CD4-positive, CD25-positive, alpha-beta regulatory T cell (primary cell): ENCODE measurements at regions not wholly inside any gene's neighbourhood (a gene's known extent, or its start where the extent isn't known, plus 50 kb on each side); places are given as distances from the start of the nearest gene placed in this dataset.

Experiments
- ATAC-seq, 2 donors: fragments of 150-1000 bp; cut with Tn5 transposase; one replicate each; pipeline ENCODE4 v1.10.0; 2021; ENCODE audit warnings: low read depth in 2 of 2, moderate number of reproducible peaks in 2 of 2, moderate library complexity in 1 of 2
- DNase-seq, 3 donors: peaks; one replicate each; pipeline versions ENCODE4 v3.0.0 to v3.0.0-alpha.2; 2012 to 2022; ENCODE audit warnings: mixed read lengths in 1 of 3
- H3K27ac ChIP-seq: one replicate; pipeline ENCODE4 v1.7.0; 2013; ENCODE audit warnings: mild to moderate bottlenecking, low read length; ENCODE audit not compliant: insufficient read depth, poor library complexity, severe bottlenecking
- H3K27me3 ChIP-seq: one replicate; pipeline ENCODE4 v1.7.0; 2013; ENCODE audit warnings: low read length; ENCODE audit not compliant: control insufficient read depth, insufficient read depth
- H3K36me3 ChIP-seq: one replicate; pipeline ENCODE4 v1.7.0; 2013; ENCODE audit warnings: mild to moderate bottlenecking, low read length, moderate library complexity; ENCODE audit not compliant: control insufficient read depth, insufficient read depth
- H3K4me1 ChIP-seq: 2 replicates; pipeline ENCODE4 v1.7.0; 2013; ENCODE audit warnings: mild to moderate bottlenecking, low read length; ENCODE audit not compliant: insufficient read depth, control insufficient read depth, poor library complexity, severe bottlenecking
- H3K4me3 ChIP-seq: one replicate; pipeline ENCODE4 v1.7.0; 2013; ENCODE audit warnings: low read depth, mild to moderate bottlenecking, low read length, moderate library complexity
- H3K9me3 ChIP-seq, 2 experiments: 1 replicate in 1 of 2; 2 replicates in 1 of 2; pipeline ENCODE4 v1.7.0; 2013; ENCODE audit warnings: low read length in 2 of 2, mild to moderate bottlenecking in 1 of 2, moderate library complexity in 1 of 2; ENCODE audit not compliant: control insufficient read depth in 2 of 2
- H3K27ac Mint-ChIP-seq, 3 donors: one replicate each; pipeline ENCODE4 v1.8.0; 2020 to 2022; ENCODE audit warnings: mild to moderate bottlenecking in 3 of 3, mixed read lengths in 3 of 3, moderate library complexity in 2 of 3
- H3K27me3 Mint-ChIP-seq: one replicate; pipeline ENCODE4 v1.8.0; 2022; ENCODE audit warnings: mild to moderate bottlenecking, mixed read lengths
- H3K36me3 Mint-ChIP-seq: one replicate; pipeline ENCODE4 v1.8.0; 2020; ENCODE audit warnings: mixed read lengths
- H3K4me1 Mint-ChIP-seq, 4 donors: one replicate each; pipeline ENCODE4 v1.8.0; 2020 to 2022; ENCODE audit warnings: mixed read lengths in 4 of 4, mild to moderate bottlenecking in 1 of 4
- H3K4me3 Mint-ChIP-seq, 4 donors: one replicate each; pipeline ENCODE4 v1.8.0; 2020 to 2022; ENCODE audit warnings: mild to moderate bottlenecking in 4 of 4, mixed read lengths in 4 of 4, moderate library complexity in 3 of 4
- H3K9me3 Mint-ChIP-seq, 7 donors: one replicate each; pipeline ENCODE4 v1.8.0; 2020 to 2022; ENCODE audit warnings: mixed read lengths in 7 of 7, mild to moderate bottlenecking in 3 of 7, moderate library complexity in 2 of 7

DNA sequence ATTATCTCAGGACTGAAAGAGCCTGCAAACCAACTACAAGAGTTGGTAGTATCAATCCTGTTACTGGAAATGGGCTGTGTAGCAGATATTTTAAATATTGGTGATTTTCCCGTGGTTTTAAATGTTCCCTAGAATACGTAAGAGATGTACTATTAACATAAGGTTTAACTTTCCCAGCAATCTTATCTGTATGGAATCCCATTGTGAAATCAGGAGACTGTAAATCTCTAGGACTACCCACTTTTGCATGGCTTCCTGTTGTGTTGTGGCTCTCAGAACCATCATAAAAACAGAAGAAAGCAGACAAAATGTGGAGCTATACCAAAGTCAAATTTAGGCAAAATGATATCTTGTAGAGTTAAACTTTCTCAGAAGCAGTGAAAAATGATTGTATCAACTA, 641.5 kb upstream of the SETBP1 start:
- Histone ChIP-seq H3K36me3 (no peaks in the 10 kb centered on the region), H3K4me1 (no peaks in the 10 kb centered on the region), H3K9me3 (peaks cover 0 to 4% of the 10 kb centered on the region in 2 experiments), H3K27ac (no peak overlapping the region), H3K27me3 (no peaks in the 10 kb centered on the region), H3K4me3 (no peak overlapping the region)
- Mint-ChIP-seq H3K27ac (no peak overlapping the region), H3K27me3 (no peaks in the 10 kb centered on the region), H3K4me1 (no peaks in the 10 kb centered on the region), H3K36me3 (no peaks in the 10 kb centered on the region), H3K4me3 (no peak overlapping the region), H3K9me3 (peaks cover 0 to 6% (median 2%) of the 10 kb centered on the region in 7 donors)
- no peak for ATAC-seq
- no peak for DNase-seq

DNA sequence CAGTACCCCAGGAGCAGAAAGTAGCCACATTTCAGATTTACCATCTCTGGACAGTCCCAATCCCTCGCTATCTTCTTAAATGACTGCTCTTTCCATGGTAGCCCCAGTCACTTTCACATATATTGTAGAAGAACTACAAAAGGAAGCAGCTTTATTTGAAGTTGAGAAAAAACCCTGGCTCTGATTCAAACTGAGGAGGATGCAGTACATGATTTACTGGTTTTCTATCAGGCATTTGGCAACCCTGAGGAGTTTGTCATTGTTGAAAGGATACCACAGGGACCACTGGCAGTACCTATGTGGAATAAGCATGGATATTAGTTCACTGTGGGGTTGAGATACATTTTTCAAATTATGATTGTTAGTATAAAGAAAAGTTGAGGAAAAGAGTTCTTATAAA, 640.9 kb upstream of the SETBP1 start:
- Histone ChIP-seq H3K36me3 (no peaks in the 10 kb centered on the region), H3K27me3 (no peaks in the 10 kb centered on the region), H3K4me3 (no peak overlapping the region), H3K4me1 (no peaks in the 10 kb centered on the region), H3K27ac (no peak overlapping the region), H3K9me3 (peaks cover 0 to 4% of the 10 kb centered on the region in 2 experiments)
- no peak for DNase-seq
- Mint-ChIP-seq H3K36me3 (no peaks in the 10 kb centered on the region), H3K27me3 (no peaks in the 10 kb centered on the region), H3K4me3 (no peak overlapping the region), H3K9me3 (peaks cover 0 to 6% (median 2%) of the 10 kb centered on the region in 7 donors), H3K4me1 (no peaks in the 10 kb centered on the region), H3K27ac (no peak overlapping the region)
- no peak for ATAC-seq

DNA sequence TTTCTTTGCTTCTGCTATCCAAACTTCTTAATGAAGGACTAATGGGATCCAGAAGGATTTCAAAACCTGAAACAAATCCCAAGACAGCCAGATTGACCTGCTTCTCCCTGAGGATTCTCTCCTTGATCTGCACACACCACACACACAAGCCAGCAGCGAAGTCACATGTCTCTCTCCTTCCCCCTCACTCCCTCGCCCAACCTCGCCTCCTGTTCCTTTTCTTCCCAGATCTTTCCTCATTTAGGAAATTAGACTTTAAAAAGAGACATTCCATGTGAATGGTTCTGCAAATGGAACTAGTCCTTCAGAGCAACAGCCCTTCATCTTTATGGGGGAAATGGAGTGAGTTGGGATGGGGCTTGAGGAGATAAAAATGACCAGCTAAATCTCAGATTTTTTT, 639.1 kb upstream of the SETBP1 start:
- DNase-seq, result no peak
- no peaks in the 10 kb centered on the region for H3K36me3 ChIP-seq
- Mint-ChIP-seq H3K4me3 (no peak overlapping the region), H3K9me3 (peaks cover 0 to 4% (median 1%) of the 10 kb centered on the region in 7 donors), H3K27ac (no peak overlapping the region), H3K27me3 (no peaks in the 10 kb centered on the region), H3K36me3 (no peaks in the 10 kb centered on the region), H3K4me1 (no peaks in the 10 kb centered on the region)
- H3K9me3 ChIP-seq, result peaks cover 0 to 4% of the 10 kb centered on the region in 2 experiments
- no peak overlapping the region for H3K4me3 ChIP-seq
- no peaks in the 10 kb centered on the region for H3K27me3 ChIP-seq
- H3K27ac ChIP-seq, result no peak overlapping the region
- ATAC-seq, result no peak
- no peaks in the 10 kb centered on the region for H3K4me1 ChIP-seq

DNA sequence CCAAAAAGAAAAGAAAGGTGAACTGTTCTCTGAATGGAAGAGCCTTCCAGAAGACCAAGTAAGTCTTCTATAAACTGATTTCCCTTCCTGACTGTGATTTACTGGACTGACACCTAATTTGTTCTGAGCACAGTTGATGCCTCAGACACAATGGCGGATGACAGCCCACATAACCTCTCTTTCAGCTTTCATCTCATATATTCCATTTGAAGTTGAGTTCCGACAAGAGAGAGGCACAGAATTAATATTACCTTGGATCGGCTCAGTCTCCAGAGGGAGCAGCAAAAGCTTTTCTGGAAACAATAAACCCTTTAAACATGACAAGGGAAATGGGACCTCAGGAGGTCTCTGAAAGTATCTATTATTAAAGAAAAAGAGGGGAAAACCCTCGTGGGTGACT, 638.7 kb upstream of the SETBP1 start:
- no peak overlapping the region for H3K27ac ChIP-seq
- no peaks in the 10 kb centered on the region for H3K4me1 Mint-ChIP-seq
- H3K4me1 ChIP-seq, result no peaks in the 10 kb centered on the region
- DNase-seq (no peak), ATAC-seq (no peak)
- H3K4me3 ChIP-seq, result no peak overlapping the region
- no peaks in the 10 kb centered on the region for H3K36me3 Mint-ChIP-seq
- no peak overlapping the region for H3K4me3 Mint-ChIP-seq
- no peaks in the 10 kb centered on the region for H3K36me3 ChIP-seq
- no peaks in the 10 kb centered on the region for H3K27me3 ChIP-seq
- H3K9me3 ChIP-seq, result peaks cover 0 to 4% of the 10 kb centered on the region in 2 experiments
- H3K27me3 Mint-ChIP-seq, result no peaks in the 10 kb centered on the region
- H3K9me3 Mint-ChIP-seq, result peaks cover 0 to 4% (median 1%) of the 10 kb centered on the region in 7 donors
- no peak overlapping the region for H3K27ac Mint-ChIP-seq

DNA sequence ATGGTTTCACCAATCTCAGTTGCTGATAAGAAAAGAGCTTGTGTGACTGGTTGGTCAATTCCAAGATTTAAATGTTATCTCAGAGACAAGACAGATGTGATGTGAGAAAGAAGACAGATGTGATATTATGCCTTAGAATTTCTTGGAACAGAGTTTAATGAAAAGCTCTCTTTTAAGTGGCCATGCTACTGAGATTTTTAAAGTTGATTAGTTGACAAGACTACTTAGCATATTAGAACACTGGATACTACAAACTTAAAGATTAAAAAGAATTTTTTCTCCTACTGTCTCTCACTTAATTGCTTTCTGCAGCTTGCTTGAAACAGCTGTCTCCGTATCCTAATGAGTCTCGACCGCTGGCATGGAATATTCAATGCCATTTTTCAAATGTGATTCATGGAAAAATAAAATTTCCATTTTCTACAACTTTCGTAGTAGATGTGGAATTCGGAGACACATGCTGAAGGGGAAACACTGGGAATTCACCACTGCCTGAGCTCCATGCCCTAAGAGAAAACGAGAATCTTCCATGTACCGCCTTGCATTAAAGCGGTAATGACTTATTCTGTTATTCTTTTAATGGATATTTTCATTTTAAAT, 634.2 kb upstream of the SETBP1 start:
- peaks cover 0 to 4% of the 10 kb centered on the region in 2 experiments for H3K9me3 ChIP-seq
- no peak overlapping the region for H3K4me3 Mint-ChIP-seq
- H3K27ac ChIP-seq, result no peak overlapping the region
- H3K27me3 Mint-ChIP-seq, result no peaks in the 10 kb centered on the region
- ATAC-seq (no peak), DNase-seq (no peak)
- H3K27me3 ChIP-seq, result no peaks in the 10 kb centered on the region
- no peaks in the 10 kb centered on the region for H3K36me3 Mint-ChIP-seq
- no peaks in the 10 kb centered on the region for H3K4me1 Mint-ChIP-seq
- no peaks in the 10 kb centered on the region for H3K4me1 ChIP-seq
- no peak overlapping the region for H3K4me3 ChIP-seq
- no peaks in the 10 kb centered on the region for H3K36me3 ChIP-seq
- peaks cover 0 to 8% (median 3%) of the 10 kb centered on the region in 7 donors for H3K9me3 Mint-ChIP-seq
- H3K27ac Mint-ChIP-seq, result no peak overlapping the region

DNA sequence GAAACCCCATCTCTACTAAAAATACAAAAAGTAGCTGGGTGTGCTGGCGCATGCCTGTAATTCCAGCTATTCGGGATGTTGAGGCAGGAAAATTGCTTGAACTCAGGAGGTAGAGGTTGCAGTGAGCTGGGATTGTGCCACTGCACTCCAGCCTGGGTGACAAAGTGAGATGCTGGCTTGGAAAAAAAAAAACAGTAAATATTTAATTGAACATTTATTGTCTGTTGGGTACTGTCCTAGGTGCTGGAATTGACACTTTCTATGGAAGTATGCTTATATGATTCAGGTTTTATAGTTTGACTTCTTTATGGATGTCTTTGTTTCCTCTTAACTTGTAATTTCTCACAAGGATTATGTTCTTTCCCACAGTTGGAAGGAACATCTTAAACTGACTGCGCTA, 633.1 kb upstream of the SETBP1 start:
- H3K4me1 Mint-ChIP-seq, result no peaks in the 10 kb centered on the region
- no peaks in the 10 kb centered on the region for H3K36me3 ChIP-seq
- H3K9me3 Mint-ChIP-seq, result peaks cover 0 to 5% (median 0%) of the 10 kb centered on the region in 7 donors
- no peaks in the 10 kb centered on the region for H3K4me1 ChIP-seq
- H3K4me3 ChIP-seq, result no peak overlapping the region
- ATAC-seq, result no peak
- no peak overlapping the region for H3K27ac Mint-ChIP-seq
- no peak for DNase-seq
- no peaks in the 10 kb centered on the region for H3K27me3 Mint-ChIP-seq
- H3K36me3 Mint-ChIP-seq, result no peaks in the 10 kb centered on the region
- no peaks in the 10 kb centered on the region for H3K27me3 ChIP-seq
- H3K4me3 Mint-ChIP-seq, result no peak overlapping the region
- H3K9me3 ChIP-seq, result peaks cover 0 to 4% of the 10 kb centered on the region in 2 experiments
- H3K27ac ChIP-seq, result no peak overlapping the region

DNA sequence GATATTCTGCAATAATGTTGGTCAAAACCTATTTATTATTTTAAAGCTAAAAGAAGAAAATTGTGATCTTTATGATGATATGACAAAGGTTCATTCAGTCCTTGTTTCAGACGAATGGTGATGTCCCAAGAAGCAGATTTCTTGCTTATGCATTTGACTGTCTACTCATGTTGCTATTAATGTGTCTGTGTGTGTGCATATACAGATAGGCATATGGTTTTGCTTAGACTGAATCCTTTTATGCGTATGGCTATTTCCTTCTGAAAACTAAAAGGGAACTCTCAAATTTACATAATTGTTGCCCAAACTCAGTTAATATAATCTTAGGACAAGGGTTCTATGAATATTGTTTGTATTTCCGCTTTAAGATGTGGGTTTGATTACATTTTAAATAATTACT, 632.3 kb upstream of the SETBP1 start:
- Histone ChIP-seq H3K4me3 (no peak overlapping the region), H3K27me3 (no peaks in the 10 kb centered on the region), H3K4me1 (no peaks in the 10 kb centered on the region), H3K27ac (no peak overlapping the region), H3K9me3 (peaks cover 0 to under 1% of the 10 kb centered on the region in 2 experiments), H3K36me3 (no peaks in the 10 kb centered on the region)
- H3K9me3 Mint-ChIP-seq, result peaks cover 0 to 5% (median 0%) of the 10 kb centered on the region in 7 donors
- no peak overlapping the region for H3K4me3 Mint-ChIP-seq
- no peak overlapping the region for H3K27ac Mint-ChIP-seq
- DNase-seq, result no peak
- no peaks in the 10 kb centered on the region for H3K27me3 Mint-ChIP-seq
- no peak for ATAC-seq
- no peaks in the 10 kb centered on the region for H3K4me1 Mint-ChIP-seq
- no peaks in the 10 kb centered on the region for H3K36me3 Mint-ChIP-seq

DNA sequence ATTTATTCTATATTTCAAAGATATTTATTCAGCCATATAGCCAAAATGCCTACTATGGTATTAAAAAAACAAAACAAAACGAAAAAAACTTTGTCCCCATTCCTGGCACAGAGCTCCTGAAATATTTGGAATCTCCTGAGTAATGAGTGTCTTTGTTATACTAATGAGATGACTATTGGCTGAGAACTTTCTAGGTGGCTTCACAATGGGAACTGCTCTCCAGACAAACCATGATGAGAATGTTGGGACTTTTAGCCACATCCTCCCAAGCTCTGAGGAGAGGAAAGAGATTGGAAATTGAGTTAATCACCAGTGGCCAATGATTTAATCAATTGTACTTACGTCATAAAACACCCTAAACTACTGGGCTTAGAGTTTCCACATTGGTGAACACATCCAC, 631.8 kb upstream of the SETBP1 start:
- Mint-ChIP-seq H3K9me3 (peaks cover 0 to 5% (median under 1%) of the 10 kb centered on the region in 7 donors), H3K36me3 (no peaks in the 10 kb centered on the region), H3K27me3 (no peaks in the 10 kb centered on the region), H3K4me1 (no peaks in the 10 kb centered on the region), H3K27ac (no peak overlapping the region), H3K4me3 (no peak overlapping the region)
- Histone ChIP-seq H3K27ac (no peak overlapping the region), H3K9me3 (no peaks in the 10 kb centered on the region), H3K27me3 (no peaks in the 10 kb centered on the region), H3K4me1 (no peaks in the 10 kb centered on the region), H3K36me3 (no peaks in the 10 kb centered on the region), H3K4me3 (no peak overlapping the region)
- ATAC-seq (no peak), DNase-seq (no peak)
